HCEC 1CT (cell line): ENCODE measurements at regions not wholly inside any gene's neighbourhood (a gene's known extent, or its start where the extent isn't known, plus 50 kb on each side); places are given as distances from the start of the nearest gene placed in this dataset.

ENCODE experiments used
- DNase-seq: peaks from one replicate; pipeline ENCODE4 v3.0.0-alpha.2; 2017

DNA sequence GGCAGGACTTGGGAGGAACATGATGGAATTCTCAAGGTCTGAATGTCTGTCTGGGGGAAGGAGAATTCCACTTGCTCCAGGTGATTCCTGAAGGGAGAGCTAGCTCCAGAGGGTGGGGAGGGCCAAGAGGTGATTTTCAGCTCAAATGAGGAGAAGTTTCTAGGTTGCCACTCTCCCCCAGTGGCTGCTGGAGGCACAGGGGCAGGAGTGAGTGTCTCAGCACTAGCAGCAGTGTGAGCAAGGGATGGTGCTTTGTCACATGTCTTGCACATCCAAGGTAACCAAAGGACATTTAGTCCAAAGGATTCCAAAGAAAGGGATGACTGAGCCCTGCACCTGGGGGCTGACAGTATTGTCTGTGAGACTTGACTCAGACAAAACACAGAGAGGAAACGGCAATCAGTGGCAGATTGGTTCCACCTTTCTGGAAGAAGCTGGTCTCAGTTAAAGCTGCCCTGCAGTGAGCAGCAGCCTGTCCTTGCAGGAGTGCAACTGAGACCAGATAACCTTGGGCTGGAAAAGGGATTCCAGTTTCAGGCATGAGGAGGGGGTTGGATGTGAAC, 51.2 kb upstream of the PCBD1 start:
- no peak for DNase-seq

DNA sequence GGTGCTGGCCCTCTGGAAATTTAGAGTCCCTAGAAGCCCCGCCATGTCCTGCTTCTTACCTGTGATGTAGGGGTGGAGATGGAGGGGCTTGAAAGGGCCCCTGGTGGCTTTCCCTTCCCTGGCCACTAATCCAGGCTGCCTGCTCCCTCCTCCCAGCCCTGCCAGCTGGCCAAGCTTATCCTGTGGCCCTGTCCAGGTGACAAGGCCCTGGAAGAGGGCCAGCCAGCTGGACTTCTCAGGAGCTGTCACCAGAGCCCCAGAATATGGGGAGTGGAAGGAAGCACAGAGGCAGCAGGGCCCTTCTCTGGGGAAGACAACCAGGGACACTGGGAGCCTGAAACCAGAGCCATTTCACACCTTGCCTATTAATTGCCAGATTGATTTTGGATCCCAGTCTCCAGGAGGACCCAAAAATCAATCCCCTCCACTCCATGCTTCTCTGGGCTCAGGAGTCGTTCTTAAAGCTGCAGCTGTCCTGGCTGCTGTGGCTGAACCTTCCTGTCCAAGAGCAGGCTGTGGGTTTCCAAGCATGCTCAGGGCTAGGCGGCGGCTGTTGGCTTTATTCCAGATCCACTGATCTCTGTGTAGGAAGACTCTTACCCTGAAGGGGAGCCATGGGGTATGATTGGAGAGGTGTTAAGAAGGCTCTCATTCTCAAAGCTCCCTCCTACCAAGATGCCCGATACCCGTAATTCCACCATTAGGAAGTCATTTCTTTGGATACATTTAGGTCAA, 52.6 kb upstream of the PCBD1 start:
- no peak for DNase-seq

DNA sequence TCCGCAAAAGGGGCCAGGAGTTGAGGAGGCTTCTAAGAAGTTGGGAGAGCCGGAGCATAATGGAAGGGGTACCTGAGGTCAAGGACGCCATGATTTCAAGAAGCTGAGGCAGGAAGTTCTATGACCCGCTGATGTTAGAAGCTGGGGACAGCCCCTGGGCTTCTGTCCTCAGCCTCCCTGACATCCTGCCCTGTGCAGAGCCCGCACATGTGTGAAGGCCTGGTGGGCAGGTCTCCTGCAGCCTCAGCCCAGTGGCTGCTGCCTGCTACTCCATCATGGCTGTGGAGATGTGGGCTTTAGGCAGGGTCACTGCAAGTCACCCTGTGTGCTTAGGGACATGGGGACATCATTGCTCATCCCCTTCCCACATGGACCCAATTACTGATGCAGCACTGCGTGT, 53.8 kb upstream of the PCBD1 start:
- no peak for DNase-seq

DNA sequence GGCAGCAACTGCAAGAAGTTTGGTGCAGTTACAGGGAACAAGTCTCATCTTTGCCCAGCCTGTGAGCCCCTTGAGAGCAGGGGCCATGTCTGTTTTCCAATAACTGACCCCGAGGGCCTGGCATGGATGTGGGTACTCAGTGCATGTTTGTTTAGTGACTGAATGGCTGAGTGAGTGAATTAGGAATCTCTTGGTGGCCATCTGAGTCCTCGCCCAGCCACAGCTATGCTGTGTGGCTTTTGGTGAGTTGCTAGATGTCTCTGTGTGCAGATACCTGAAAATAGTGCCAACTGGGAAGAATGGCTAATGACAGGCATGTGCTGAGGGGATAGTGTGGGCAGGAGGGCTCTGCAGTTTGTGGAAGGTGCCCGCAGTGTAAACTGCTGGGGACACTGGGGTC, 54.4 kb upstream of the PCBD1 start:
- no peak for DNase-seq

DNA sequence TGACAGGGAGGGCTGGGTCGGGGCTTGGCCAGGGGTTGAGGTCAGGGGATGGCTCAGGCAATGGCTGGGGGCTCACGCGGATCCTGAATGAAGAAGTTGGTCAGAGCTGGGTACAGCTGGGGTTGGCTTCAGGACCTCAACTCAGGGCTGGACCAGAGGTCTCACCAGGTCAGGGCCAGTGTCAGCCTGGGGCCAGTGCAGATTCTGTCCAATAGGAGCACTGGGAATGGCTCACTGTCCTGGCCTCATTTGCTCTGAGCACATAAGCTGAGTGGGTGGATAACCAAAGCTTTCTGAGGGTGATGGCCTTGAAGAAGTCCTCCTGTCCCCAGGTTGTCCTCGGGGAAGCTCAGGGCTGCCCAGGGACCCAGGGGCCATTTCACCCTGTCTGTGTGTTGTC, 54.9 kb upstream of the PCBD1 start:
- no peak for DNase-seq

DNA sequence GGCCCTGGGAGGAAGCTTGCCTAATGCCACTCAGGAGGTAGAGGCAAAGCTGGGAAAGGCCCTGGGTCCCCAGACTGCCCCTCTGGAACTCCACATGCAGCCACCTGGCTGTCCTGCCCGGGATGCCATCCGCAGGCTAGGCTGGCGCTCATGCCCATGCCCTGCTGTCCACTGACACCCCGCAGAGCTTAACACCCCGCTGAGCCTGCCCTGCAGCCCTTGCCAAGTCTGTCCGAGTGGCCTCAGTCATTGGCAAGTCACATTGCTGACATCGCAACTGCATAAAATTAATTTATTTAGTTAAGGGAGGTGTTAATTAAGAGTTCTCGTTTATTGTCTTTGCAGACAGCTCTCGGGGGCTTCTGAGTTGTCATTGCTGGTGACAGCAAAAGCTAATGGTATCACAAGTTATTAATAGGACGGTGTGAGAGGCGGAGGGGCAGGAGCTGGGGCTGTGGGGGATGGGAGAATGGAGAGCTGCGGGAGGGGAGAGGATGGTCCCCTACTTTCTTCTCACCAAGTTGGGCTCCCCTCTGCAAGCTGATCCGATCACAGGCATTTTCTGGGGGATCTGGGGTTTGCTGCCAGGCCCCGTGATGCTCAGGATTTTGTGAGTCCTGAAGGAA, 55.6 kb upstream of the PCBD1 start:
- no peak for DNase-seq

DNA sequence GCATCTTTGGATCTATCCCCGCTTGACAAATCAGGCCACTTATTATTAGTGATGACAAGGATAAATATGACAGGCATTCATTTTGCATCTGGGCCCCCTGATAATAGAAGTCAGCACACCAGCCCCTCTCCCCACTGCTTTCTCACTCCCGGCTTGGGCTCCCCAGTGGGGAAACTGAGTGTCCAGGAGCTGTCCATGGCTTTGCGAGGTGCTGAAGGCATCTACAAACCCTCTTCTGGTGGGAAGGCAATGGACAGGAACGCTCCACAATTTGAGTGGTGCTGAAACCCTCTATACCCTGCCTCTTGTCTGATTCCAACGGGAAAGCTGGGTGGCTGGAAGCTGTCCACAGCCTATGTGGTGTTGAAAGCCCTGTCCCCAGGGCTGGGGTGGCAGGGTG, 61.7 kb upstream of the PCBD1 start:
- no peak for DNase-seq

DNA sequence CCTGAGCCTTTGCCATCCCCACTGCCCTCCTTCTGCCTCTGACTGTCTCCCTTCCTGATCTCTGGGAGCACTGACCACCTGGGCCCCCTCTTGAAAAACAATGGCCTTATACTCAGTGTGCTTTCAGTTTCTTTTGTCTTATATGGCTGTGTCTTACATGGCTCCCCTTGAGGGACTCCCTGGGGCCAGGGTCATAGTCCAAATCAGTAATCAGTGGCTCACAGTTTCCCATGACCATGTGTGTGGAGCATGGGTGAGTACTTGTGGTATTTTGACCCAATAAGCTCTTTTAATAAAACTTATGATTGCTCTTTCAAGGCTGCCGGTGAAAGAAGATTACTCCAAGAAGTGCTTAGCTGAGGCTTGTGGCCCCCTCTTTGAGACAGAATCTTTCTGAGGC, 62.4 kb upstream of the PCBD1 start:
- no peak for DNase-seq

DNA sequence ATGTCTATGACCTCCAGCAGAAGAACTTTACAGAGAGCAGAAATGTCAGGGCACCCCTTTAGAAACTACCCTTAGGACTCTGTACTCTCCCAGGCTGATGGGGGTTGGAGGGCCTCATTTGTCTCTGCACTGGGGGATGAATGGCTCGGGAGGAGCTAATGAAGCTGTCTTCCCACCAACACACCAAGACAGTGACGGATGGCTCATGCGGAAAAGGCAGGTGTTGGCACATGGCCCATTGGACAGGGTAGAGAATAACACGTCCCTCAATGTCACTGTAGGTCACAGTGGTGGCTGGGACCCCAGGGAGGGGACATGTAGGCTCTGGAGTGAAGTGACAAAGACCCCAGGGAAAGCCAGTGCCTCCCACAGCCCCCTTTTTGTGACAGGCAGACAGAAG, 64.0 kb upstream of the PCBD1 start:
- no peak for DNase-seq

DNA sequence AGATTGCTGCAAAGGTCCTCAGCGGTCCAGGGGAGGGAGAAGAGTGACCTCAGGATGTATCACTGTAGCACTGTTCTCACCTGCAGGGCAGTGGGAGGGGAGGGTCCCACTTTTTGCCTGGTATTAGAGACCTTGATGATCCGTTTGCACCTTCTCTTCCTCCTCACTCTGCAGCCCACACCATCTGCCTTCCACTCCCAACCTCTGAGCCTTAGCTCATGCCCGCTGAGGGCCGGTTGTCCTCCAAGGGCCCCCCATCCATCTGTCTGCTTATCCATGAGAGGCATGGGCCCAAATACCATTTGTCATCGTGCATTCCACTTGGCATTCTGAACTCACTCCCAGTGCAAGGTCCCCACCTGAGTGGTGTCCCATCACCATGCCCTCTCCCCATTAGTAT, 64.6 kb upstream of the PCBD1 start:
- no peak for DNase-seq

DNA sequence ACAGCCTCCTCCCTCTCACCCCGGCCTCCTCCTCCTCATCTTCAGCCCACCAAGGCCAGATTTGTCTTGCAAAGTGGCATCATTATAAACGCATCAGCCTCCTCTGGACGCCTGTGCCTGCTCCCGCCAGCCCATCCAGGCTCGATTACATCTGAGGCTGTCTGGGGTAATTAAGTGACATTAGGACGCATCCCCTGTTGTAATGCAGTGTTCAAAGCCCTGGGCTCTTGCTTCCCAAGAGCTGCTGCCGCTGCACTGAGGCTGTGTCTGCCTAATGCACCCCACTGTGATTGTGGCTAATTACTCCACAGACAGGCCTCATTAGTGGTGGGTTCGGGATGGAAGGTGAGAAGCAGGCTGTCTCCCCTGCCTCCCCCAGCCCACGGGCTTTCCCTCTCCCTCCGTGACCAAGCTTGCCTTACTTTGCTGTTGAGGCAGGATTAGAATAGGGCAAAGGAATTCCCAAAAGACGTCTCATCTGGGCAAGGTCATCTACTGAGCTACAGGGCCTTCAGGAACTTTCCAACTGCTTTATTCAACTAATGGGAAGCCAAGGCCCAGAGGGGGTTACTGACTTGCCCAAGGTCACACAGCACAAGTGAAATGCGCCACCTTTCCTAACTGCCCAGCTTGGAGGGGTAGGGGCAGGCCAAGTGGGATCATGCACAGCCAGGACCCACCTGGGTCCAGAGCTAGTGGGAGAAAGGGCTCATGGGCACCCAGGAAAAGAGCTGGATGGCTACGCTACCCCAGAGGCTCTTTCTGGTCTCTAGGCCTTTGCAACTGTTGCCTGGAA, 66.2 kb upstream of the PCBD1 start:
- DNase-seq = no peak

DNA sequence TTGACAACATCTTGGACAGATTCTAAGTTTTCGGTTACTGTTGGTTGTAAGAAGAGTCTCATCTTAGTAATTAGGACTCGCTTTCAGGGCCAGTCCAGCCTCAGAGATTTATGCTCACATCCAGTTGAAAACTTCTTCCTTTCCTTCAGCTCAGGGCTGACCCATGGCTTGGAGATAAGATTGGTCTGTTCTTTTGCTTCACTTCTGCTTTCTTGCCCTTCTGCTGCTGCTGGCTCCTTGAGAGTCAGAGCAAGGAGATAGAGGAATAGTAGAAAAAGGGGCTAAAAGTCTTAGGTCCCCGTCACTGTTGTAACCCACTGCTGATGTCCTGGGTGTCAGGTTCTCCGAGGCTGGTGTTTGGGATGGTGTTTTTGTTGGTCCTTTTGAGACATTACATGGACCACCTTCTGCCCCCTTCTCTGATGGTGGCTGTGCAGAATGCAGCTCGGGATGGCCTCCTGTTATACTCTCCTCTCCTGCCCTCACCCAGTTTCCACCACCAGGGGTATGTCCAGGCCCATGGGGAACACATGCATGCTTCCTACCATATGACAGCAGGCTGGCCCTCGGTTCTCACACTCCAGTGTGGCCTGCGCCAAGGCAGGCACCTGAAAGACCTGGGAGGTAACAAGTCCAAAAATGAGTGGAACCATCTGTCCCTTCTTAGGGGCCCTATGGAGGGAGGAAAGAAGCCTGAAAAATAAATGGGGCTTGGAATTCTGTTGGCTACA, 67.8 kb upstream of the PCBD1 start:
- no peak for DNase-seq

DNA sequence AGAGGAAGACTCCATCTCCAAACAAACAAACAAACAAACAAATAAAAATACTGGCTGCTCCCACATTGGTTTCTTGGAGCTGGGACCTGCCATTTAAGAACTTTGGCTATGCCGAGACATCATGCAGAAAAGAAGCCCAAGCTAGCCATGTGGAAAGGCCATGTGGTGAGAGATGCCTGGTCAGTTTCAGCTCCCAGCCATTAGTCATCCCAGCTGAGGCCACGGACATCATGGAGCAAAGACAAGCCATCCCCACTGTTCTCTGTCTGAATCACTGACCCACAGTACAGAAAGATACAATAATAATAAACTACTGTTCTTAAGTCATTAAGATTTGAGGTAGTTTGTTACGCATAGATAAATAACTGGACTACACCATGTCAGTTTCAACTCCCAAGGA, 70.0 kb upstream of the PCBD1 start:
- peak; percentile 13 for DNase-seq

DNA sequence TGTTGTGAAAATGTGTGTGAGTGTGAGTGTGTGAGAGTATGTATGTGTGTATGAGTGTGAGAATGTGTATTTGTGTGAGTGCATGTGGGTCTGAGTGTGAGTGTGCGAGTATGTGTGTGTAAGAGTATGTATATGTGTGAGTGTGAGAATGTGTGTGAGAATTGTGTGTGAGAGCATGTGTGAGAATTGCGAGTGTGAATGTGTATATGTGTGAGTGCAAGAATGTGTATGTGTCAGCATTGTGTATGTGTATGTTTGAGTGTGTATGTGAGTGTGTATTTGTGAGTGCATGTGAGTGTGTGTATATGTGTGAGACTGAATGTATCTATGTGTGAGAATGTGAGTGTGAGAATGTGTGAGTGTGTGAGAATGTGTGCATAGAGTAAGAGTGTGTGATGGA, 72.0 kb upstream of the PCBD1 start:
- DNase-seq = no peak

DNA sequence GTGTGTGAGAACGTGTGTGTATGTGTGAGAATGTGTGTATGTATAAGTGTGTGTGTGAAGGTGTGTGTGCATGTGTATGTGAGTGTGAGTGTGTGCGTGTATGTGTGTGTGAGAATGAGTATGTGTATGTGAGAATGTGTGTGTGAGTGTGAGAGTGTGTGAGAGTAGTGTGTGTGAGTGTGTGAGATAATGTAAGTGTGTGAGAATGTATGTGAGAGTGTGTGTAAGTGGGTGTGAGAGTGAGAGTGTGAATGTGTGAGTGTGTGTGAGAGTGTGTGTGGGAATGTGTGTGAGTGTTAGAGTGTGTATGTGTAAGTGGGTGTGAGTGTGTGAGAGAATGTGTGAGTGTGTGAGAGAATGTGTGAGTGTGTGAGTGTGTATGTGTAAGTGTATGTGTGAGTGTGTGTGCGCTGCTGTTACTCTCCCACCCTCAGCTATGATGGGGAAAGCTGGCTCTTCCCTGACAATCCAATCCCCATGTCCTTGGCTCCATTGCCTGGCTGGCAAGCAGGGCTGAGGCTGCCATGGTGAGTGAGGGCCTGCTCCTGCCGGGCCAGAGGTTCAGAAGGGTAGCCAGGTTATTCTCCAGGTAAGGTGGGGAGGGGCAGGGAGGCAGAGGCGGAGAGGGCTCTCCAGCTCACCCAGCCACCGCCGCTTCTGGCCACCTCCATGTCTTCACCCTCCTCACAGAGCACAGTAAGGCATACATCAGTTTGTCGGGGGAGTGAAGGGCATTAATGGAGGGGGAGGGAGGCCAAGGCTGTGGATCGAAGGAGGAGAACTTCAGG, 72.6 kb upstream of the PCBD1 start:
- no peak for DNase-seq

DNA sequence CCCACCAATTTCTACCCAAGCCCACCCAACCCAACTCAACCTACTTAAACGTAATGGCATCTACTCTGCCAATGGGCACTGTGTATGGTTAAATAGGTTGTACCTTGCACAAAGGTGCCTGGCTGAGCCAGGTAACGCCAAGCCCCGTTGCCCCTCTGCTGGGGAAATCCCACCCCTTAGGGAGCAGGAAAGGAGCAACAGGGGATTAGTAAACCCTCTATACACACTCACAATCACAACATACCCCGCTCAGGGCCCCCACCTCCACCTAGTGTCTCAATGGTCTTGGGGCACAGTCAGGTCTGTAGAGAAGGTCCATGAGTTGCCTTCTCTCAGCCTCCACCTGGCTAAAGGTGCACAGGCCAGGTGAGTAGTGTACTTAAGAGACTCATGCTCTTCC, 74.3 kb upstream of the PCBD1 start:
- no peak for DNase-seq

DNA sequence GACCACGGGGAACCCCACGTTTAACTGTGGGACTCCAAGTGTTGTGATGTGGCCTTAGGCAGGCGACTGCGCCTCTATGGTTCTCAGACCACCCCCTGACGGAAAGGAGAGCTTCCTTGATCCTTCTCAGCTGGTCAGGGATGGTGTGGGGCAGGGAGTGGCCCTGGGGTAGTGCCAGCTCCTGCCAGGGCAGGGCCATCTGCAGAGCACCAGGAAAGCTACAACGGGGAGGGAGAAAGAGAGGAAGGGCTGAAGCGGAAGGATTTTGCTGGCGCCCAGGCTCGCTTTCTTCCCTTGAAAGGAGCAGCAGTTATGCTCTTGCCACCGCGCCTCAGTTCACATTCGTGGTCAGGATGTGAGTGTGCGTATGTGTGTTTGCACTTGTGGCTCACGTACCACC, 74.9 kb upstream of the PCBD1 start:
- no peak for DNase-seq

DNA sequence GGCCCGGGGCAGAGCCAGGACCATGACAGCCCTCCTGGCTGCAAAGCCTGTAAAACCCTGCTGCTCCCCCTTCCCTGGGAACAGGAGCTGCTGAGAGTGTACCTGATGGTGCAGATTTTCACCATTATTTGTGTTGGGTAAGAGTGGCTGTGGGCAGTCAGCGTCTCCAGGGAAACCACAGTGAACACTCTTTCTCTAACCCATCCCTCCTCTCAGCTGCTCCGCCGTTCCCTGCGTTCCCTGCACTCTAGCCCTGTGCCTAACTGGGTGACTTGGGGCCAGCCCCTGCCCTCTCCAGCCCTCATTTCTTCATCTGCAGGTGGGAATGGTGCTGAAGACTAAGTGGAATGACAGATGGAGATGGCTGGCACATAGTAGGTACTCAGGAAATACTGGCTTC, 75.9 kb upstream of the PCBD1 start:
- DNase-seq = no peak

DNA sequence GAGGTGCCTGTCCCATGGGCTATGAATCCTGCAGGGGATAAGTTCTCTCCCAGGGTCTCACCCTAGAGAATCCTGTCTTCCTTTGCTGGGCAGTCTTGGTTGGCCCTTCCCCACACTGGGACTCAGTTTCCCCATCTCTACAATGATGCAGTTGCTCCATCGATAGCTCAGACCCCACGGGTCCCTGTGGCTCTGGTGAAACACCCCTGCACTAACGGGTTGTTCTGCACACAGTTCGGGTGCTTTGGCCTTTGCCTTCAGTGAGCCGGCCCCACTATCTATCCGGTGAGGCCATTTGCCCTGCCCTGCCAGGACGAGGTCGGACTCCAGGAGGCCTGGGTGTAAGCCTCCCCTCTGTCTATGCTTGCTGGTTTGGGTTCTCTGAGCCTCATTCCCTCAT, 76.5 kb upstream of the PCBD1 start:
- no peak for DNase-seq

DNA sequence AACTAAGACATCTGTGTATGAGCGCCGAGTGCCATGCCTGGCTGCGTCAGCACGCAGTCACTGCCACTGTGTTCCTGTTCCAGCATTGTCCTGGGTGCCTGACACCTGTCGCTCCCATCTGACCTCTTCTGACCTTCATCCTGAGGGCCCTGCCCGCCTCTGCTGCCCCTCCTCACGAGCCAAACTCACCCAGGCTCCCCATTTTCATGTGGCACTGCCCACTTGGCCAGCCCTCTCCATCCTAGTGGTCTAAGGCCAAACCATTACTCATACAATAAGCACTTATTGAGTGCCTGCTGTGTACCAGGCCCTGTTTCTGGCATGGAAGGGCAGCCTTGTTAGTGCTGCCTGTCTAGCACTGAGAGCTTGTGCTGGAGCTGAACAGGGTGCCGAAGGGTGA, 77.2 kb upstream of the PCBD1 start:
- DNase-seq = no peak

DNA sequence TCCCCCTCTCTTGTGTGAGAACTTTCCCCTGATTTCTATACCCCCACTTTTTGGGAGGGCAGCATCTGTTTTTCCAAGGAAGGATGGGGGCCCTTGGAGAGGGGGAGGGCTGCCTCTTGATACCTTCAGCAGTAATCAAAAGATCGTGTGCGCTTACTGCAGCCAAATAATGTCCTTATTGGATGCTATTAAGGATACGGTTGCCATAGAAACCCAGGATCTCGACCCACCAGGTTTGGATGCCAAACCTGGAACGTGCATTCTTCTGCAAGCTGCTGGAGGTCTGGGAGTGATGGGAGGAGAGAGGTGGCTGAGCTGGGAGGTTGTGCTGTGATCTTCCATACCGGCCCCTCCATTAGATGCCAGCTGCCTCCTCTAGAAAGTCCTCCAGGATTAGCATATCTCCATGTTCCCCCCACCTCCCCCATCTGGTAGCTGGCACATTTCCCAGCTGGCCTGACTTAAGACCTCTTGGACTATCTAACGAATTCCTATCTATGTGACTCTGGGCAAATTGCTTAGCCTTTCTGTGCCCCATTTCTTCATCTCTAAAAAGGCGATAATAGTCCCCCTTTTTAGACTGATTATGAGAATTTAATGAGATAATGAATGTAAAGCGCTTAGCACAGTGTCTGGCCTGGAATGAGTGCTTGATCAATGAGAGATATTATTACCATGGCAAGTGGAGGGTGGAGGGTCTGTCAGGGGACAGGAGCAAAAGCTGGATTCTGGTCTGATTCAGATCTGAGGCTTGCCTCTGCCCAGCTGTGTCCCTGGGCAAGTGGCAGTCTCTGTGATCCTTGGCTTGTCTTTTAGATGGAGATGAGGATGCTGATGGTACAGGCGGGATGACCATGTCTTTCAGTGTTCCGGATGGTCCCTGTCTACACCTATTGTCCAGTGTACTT, 78.5 kb upstream of the PCBD1 start:
- DNase-seq = no peak
